GM18507 (cell line): ENCODE measurements at regions not wholly inside any gene's neighbourhood (a gene's known extent, or its start where the extent isn't known, plus 50 kb on each side); places are given as distances from the start of the nearest gene placed in this dataset.

Source experiments
- DNase-seq: peaks from one replicate; pipeline ENCODE4 v3.0.0; 2011; ENCODE audit warnings: low read depth; ENCODE audit not compliant: insufficient read length; ENCODE audit errors: extremely low spot score
- FAIRE-seq: peaks from 2 replicates; lab custom pipeline; 2011; peaks lifted over from hg19 to GRCh38; lab: Jason Lieb, UNC

GRCh38 chr22:42217752-42218280, 52.6 kb downstream of the TCF20 start:
- DNase-seq (no peak), FAIRE-seq (peak; percentile 47)

GRCh38 chr22:42217019-42217751, 53.3 kb downstream of the TCF20 start:
- FAIRE-seq (peak; percentile 83), DNase-seq (no peak)

- no peak for DNase-seq
Measured at GRCh38 chr22:42214633-42215415, 55.6 kb downstream of the TCF20 start.

GRCh38 chr22:42208362-42208761, 62.1 kb downstream of the TCF20 start:
- DNase-seq (no peak), FAIRE-seq (peak; percentile 47)

More at GRCh38 chr22:42214633-42215415, 55.6 kb downstream of the TCF20 start:
- FAIRE-seq, result no peak

- DNase-seq (no peak), FAIRE-seq (peak; percentile 62)
Measured at GRCh38 chr22:42207918-42208317, 62.5 kb downstream of the TCF20 start.

GRCh38 chr22:42203609-42204008, 66.8 kb downstream of the TCF20 start:
- FAIRE-seq, result no peak

GRCh38 chr22:42202669-42203068, 67.8 kb downstream of the TCF20 start:
- DNase-seq (no peak), FAIRE-seq (no peak)

More at GRCh38 chr22:42203609-42204008, 66.8 kb downstream of the TCF20 start:
- DNase-seq, result no peak

GRCh38 chr22:42202048-42202447, 68.4 kb downstream of the TCF20 start:
- DNase-seq (no peak), FAIRE-seq (peak; percentile 68)

GRCh38 chr22:42199025-42199424, 68.4 kb upstream of the CYP2D6 start:
- FAIRE-seq (no peak), DNase-seq (no peak)

GRCh38 chr22:42198226-42198625, 67.6 kb upstream of the CYP2D6 start:
- FAIRE-seq, result no peak

GRCh38 chr22:42196454-42196853, 65.8 kb upstream of the CYP2D6 start:
- DNase-seq (no peak), FAIRE-seq (no peak)

More at GRCh38 chr22:42198226-42198625, 67.6 kb upstream of the CYP2D6 start:
- no peak for DNase-seq

GRCh38 chr22:42194953-42195352, 64.3 kb upstream of the CYP2D6 start:
- DNase-seq, result no peak
- FAIRE-seq, result no peak

- no peak for FAIRE-seq
- DNase-seq, result no peak
Measured at GRCh38 chr22:42194104-42194851, 63.7 kb upstream of the CYP2D6 start.

GRCh38 chr22:42192547-42192946, 61.9 kb upstream of the CYP2D6 start:
- no peak for DNase-seq
- no peak for FAIRE-seq

- FAIRE-seq, result no peak
- no peak for DNase-seq
Measured at GRCh38 chr22:42190274-42190673, 59.7 kb upstream of the CYP2D6 start.

GRCh38 chr22:42189761-42190160, 59.2 kb upstream of the CYP2D6 start:
- DNase-seq (no peak), FAIRE-seq (no peak)

GRCh38 chr22:42188808-42189447, 58.3 kb upstream of the CYP2D6 start:
- FAIRE-seq (no peak), DNase-seq (no peak)

GRCh38 chr22:42187646-42188045, 57.0 kb upstream of the CYP2D6 start:
- DNase-seq (no peak), FAIRE-seq (no peak)

GRCh38 chr22:42185915-42186439, 55.4 kb upstream of the CYP2D6 start:
- DNase-seq, result no peak
- FAIRE-seq, result no peak
